GM19240 (cell line): ENCODE measurements at regions not wholly inside any gene's neighbourhood (a gene's known extent, or its start where the extent isn't known, plus 50 kb on each side); places are given as distances from the start of the nearest gene placed in this dataset.
"Not testable (repeated sequence)": the region's sequence is repeated elsewhere in the genome, so short reads cannot be mapped to it uniquely, and the experiment has no call there.

Experiments
- DNase-seq: peaks from one replicate; pipeline ENCODE4 v3.0.0; 2011; ENCODE audit warnings: low spot score; ENCODE audit not compliant: insufficient read length

GRCh38 chr12:34303091-34303870, 281.0 kb downstream of the ALG10 start:
- DNase-seq = no peak

DNA sequence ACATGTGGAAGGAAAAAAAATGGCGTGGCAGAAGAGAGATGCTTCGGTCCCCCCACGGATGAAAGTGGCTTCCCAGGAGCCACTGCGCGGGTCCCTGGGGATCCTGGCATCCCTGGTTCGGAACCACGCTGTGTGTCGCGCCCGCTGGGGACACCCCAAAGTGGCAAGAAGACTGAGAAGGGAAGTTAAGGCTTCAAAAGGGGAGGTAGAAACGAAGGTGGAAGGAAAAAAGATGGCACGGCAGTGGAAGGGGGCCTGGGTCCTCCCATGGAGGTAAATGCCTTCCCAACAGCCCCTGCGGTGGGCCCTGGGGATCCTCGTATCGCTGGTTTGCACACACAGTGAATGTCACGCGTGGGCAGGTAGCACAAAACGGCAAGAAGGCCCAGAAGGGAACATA, 281.7 kb downstream of the ALG10 start:
- DNase-seq = no peak

DNA sequence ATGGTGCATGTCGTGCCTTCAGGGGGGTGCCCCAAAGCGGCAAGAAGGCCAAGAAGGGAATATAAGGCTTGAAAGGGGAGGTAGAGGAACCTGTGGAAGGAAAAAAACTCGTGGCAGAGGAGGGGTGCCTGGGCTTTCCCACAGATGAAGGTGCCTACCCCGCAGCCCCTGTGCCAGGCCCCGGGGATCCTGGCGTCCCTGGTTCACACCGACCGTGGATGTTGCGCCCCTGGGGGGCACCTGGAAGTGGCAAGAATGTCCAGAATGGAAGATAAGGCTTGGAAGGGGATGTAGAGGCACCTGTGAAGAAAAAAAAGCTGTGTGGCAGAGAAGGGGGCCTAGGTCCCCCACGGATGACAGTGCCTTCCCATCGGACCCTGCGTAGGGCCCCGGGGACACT, 282.2 kb downstream of the ALG10 start:
- DNase-seq = no peak

DNA sequence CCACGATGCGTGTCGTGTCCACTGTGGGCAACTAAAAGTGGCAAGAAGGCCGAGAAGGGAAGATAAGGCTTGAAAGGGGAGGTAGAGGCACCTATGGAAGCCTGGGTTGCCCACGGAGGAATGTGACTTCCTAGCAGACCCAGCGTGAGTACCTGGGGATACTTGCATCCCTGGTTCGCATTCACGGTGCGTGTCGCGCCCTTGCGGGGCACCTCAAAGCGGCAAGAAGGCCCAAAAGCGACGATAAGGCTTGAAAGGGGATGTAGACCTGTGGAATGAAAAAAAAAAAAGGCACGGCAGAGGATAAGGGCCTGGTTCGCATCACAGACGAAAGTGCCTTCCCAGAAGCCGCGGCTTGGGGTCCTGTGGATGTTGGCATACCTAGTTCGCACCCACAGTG, 282.9 kb downstream of the ALG10 start:
- no peak for DNase-seq

- no peak for DNase-seq
These were observed 284.0 kb downstream of the ALG10 start for GRCh38 chr12:34306133-34306830.

- DNase-seq = not testable (repeated sequence)
These were observed 287.8 kb downstream of the ALG10 start for GRCh38 chr12:34309806-34310804.

DNA sequence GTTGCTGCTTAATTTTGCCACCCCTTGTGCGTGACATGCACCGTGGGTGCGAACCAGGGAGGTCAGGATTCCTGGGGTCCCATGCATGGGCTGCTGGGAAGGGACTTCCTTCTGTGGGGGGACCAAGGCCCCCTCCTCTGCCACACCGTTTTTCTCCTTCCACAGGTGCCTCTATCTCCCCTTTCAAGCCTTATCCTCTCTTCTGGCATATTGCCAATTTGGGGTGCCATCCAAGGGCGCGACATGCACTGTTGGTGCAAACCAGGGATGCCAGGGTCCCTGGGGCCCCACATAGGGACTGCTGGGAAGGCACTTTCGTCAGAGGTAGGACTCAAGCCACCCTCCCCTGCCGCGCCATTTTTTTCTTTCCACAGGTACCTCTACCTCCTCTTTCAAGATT, 289.0 kb downstream of the ALG10 start:
- DNase-seq = no peak

DNA sequence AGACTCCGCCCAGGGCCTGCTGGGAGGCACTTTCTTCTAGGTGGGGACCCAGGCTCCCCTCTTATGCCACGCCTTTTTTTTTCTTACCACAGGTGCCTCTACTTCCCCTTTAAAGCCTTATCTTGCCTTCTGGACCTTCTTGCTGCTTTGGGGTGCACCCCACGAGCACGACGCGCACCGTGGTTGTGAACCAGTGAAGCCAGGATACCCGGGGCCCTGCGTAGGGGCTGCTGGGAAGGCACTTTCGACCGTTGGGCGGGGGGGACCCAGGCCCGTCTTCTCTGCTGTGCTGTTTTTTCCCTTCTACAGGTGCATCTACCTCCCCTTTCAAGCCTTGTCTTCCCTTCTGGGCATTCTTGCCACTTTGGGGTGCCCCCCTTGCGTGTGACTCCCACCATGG, 305.4 kb downstream of the ALG10 start:
- no peak for DNase-seq

DNA sequence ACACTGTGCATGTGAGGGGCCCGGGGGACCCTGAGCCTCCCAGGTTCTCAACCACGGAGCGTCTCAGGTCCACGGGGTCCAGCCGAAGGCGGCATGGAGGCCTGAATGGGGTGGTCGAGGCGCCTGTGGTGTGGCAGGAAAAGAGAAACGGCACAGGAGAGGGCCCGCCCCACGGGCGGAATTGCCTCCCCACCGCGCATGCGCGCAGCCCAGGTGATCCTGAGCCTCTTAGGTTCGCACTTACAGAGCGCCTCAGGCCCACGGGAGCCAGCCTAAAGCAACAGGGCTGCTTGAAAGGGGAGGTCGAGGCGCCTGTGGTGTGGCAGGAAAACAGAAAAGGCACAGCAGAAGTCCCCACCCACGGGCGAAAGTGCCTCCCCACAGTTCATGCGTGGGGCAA, 311.0 kb downstream of the ALG10 start:
- DNase-seq = no peak

DNA sequence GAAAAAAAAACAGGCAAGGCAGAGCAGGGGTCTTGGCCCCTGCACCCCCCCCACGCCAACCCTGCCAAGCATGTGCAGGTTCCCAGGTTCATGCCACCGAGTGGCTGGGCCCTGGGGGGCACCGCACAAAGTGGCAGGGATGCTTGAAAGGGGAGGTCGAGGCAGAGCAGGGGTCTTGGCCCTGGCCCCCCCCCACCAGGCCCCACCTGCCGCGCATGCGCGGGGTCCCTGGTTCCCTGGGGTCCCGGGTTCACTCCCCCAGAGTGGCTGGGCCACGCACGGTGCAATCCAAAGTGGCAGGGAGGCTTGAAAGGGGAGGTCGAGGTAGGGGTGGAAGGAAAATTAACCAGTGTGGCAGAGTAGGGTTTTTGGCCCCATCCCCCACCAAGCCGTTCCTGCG, 312.2 kb downstream of the ALG10 start:
- DNase-seq = no peak

DNA sequence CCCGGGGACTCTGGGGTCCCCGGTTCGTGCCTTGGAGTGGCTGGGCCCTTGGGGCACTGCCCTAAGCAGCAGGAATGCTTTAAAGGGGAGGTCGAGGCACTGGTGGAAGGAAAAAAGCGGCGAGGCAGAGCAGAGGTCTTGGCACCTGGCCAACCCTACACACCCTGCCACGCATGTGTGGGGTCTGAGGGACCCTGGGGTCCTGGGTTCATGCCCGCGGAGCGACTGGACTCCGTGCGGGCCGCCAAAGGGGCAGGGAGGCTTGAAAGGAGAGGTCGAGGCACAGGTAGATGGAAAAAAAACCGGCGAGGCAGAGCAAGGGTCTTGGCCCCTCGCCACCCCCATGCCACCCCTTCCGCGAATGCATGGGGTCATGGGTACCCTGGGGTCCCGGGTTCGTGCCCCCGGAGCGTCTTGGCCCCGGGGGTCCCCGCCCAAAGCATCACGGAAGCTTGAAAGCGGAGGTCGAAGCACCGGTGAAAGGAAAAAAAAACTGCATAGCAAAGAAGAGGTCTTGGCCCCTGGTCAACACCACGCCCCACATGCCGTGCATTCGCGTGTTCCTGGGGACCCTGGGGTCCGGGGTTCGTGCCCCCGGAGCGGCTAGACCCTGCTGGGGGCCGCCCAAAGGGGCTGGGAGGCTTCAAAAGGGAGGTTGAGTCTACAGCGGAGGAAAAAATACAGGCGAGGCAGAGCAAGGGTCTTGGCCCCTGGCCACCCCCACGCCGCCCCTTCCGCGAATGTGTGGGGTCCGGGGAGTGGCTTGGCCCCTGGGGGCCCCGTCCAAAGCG, 312.9 kb downstream of the ALG10 start:
- DNase-seq = no peak

DNA sequence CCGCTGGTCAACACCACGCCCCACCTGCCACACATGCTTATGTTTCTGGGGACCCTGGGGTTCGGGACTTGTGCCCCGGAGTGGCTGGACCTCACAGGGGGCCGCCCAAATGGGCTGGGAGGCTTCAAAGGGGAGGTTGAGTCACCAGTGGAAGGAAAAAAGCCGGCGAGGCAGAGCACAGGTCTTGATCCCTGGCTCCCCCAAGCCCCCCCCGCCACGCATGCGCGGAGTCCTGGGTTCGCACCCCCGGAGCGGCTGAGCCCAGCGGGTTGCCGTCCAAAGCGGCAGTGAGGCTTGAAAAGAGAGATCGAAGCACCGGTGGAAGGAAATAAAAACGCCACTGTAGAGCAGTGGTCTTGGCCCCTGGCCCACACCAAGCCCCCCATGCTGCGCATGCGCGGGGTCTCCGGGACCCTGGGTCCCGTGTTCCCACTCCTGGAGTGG, 313.5 kb downstream of the ALG10 start:
- DNase-seq = no peak

DNA sequence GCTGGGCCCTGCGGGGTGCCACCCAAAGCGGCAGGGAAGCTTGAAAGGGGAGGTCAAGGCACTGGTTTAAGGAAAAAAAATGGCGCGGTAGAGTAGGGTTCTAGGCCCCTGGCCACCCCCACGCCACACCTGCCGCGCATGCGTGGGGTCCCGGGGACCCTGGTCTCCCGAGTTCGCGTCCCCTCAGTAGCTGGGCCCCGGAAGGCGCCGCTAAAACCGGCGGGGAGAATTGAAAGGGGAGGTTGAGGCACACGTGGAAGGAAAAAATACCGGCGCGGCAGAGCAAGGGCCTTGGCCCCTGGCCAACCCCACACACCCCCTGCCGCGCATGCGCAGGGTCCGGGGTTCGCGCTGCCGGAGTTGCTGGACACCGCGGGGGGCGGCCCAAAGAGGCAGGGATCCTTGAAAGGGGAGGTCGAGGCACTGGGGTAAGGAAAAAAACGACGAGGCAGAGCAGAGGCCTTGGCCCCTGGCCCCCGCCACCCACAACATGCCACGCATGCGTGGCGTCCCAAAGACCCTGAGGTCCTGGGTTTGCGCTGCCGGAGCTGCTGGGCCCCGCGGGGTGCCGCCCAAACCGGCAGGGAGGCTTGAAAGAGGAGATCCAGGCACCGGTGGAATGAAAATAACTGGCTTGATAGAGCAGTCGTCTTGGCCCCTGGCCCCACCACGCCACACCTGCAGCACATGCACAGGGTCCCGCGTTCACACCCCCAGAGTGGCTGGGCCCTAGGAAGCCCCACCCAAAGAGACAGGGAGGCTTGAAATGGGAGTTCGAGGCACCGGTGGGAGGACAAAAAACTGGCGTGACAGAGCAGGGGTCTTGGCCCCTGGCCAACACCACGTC, 314.5 kb downstream of the ALG10 start:
- no peak for DNase-seq

GRCh38 chr12:34338751-34339150, 316.5 kb downstream of the ALG10 start:
- DNase-seq = no peak

- DNase-seq = no peak
These were observed 317.6 kb downstream of the ALG10 start for GRCh38 chr12:34339922-34340321.

- no peak for DNase-seq
These were observed 318.5 kb downstream of the ALG10 start for GRCh38 chr12:34340534-34341361.

DNA sequence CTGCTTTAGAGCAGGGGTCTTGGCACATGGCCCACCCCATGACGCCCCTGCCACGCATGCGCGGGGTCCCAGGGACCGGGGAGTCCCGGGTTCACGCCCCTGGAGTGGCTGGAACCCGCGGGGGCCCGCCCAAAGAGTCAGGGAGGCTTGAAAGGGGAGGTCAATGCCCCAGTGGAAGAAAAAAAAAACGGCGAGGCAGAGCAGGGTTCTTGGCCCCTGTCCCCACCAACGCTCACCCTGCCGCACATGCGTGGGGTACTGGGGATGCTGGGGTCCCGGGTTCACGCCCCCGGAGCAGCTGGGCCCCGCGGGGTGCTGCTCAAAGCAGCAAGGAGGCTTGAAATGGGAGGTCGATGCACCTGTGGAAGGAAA, 319.1 kb downstream of the ALG10 start:
- no peak for DNase-seq

DNA sequence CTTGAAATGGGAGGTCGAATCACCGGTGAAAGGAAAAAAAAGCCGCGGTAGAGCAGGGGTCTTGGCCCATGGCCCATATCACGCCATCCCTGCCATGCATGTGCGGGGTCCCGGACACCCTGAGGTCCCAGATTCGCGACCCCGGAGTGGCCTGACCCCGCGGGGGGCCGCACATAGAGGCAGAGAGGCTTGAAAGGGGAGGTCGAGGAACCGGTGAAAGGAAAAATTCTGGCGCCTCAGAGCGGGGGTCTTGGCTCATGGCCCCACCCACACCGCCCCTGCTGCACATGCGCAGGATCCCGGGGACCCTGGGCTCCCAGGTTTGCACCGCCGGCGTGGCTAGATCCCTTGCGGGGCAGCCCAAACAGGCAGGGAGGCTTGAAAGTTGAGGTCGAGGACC, 319.8 kb downstream of the ALG10 start:
- no peak for DNase-seq

GRCh38 chr12:34343345-34343744, 321.0 kb downstream of the ALG10 start:
- no peak for DNase-seq
